Stimulated activated memory B cell treated with anti-CD40 and anti-IgM and Interleukin-4, amounts not matched to agents 10 μg/mL and 1 μg/mL and 100 μg/mL, for 72 hours (primary cell): ENCODE measurements at regions not wholly inside any gene's neighbourhood (a gene's known extent, or its start where the extent isn't known, plus 50 kb on each side); places are given as distances from the start of the nearest gene placed in this dataset.

Experiments used
- ATAC-seq: fragments of 150-1000 bp; cut with Tn5 transposase; 2 replicates; pipeline ENCODE4 v1.10.0; 2021
- H3K27ac Mint-ChIP-seq: one replicate; pipeline ENCODE4 v1.8.0; 2022; ENCODE audit warnings: mild to moderate bottlenecking, mixed read lengths
- H3K27me3 Mint-ChIP-seq: one replicate; pipeline ENCODE4 v1.8.0; 2022; ENCODE audit warnings: mixed read lengths
- H3K36me3 Mint-ChIP-seq: one replicate; pipeline ENCODE4 v1.8.0; 2022; ENCODE audit warnings: mixed read lengths
- H3K4me1 Mint-ChIP-seq: one replicate; pipeline ENCODE4 v1.8.0; 2022; ENCODE audit warnings: mixed read lengths
- H3K4me3 Mint-ChIP-seq: one replicate; pipeline ENCODE4 v1.8.0; 2022; ENCODE audit warnings: mild to moderate bottlenecking, moderate library complexity, mixed read lengths
- H3K9me3 Mint-ChIP-seq: one replicate; pipeline ENCODE4 v1.8.0; 2022; ENCODE audit warnings: mixed read lengths

DNA sequence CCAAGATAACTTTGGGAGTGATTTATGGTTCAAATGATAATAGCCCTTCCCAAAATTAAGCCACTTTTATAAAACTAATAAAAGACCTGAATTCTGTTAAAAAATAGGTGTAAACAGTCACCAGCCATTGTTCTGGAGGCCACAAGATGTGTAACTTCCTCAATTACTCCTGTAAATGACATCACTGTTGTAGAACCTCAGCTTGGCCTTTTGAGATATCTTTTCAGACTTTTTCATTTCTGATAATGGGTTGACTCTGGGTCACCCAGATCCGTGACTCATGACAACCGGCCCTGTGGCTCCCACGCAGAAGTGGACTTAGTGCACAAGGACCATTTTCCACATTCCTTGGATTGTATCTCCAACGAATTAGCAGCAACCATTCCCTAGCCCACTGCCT, 106.6 kb downstream of the DKK1 start:
- Mint-ChIP-seq H3K4me3 (no peak overlapping the region), H3K4me1 (no peaks in the 10 kb centered on the region), H3K36me3 (no peaks in the 10 kb centered on the region), H3K9me3 (no peaks in the 10 kb centered on the region), H3K27ac (no peak overlapping the region), H3K27me3 (no peaks in the 10 kb centered on the region)
- ATAC-seq = no peak

GRCh38 chr10:52423369-52423768, 109.3 kb downstream of the DKK1 start:
- no peaks in the 10 kb centered on the region for H3K9me3 Mint-ChIP-seq
- no peaks in the 10 kb centered on the region for H3K36me3 Mint-ChIP-seq
- ATAC-seq = no peak
- H3K27ac Mint-ChIP-seq = no peak overlapping the region
- no peaks in the 10 kb centered on the region for H3K4me1 Mint-ChIP-seq
- H3K4me3 Mint-ChIP-seq = no peak overlapping the region
- no peaks in the 10 kb centered on the region for H3K27me3 Mint-ChIP-seq

GRCh38 chr10:52424341-52424740, 110.3 kb downstream of the DKK1 start:
- H3K4me1 Mint-ChIP-seq = no peaks in the 10 kb centered on the region
- no peaks in the 10 kb centered on the region for H3K36me3 Mint-ChIP-seq
- H3K27ac Mint-ChIP-seq = no peak overlapping the region
- no peak for ATAC-seq
- H3K27me3 Mint-ChIP-seq = no peaks in the 10 kb centered on the region
- H3K4me3 Mint-ChIP-seq = no peak overlapping the region
- no peaks in the 10 kb centered on the region for H3K9me3 Mint-ChIP-seq

- no peaks in the 10 kb centered on the region for H3K9me3 Mint-ChIP-seq
- ATAC-seq = no peak
- no peaks in the 10 kb centered on the region for H3K27me3 Mint-ChIP-seq
- H3K4me3 Mint-ChIP-seq = no peak overlapping the region
- no peaks in the 10 kb centered on the region for H3K36me3 Mint-ChIP-seq
- H3K27ac Mint-ChIP-seq = no peak overlapping the region
- no peaks in the 10 kb centered on the region for H3K4me1 Mint-ChIP-seq
Observed at GRCh38 chr10:52434734-52435133, 120.7 kb downstream of the DKK1 start.

- no peak for ATAC-seq
Observed at GRCh38 chr10:52436664-52437063, 122.6 kb downstream of the DKK1 start.

GRCh38 chr10:52437205-52437646, 123.1 kb downstream of the DKK1 start:
- ATAC-seq = no peak
- no peak overlapping the region for H3K4me3 Mint-ChIP-seq
- no peaks in the 10 kb centered on the region for H3K36me3 Mint-ChIP-seq
- H3K9me3 Mint-ChIP-seq = no peaks in the 10 kb centered on the region
- H3K4me1 Mint-ChIP-seq = no peaks in the 10 kb centered on the region
- H3K27ac Mint-ChIP-seq = no peak overlapping the region
- H3K27me3 Mint-ChIP-seq = no peaks in the 10 kb centered on the region

More at GRCh38 chr10:52436664-52437063, 122.6 kb downstream of the DKK1 start:
- no peaks in the 10 kb centered on the region for H3K27me3 Mint-ChIP-seq
- H3K27ac Mint-ChIP-seq = no peak overlapping the region
- H3K4me1 Mint-ChIP-seq = no peaks in the 10 kb centered on the region
- no peaks in the 10 kb centered on the region for H3K36me3 Mint-ChIP-seq
- H3K9me3 Mint-ChIP-seq = no peaks in the 10 kb centered on the region
- no peak overlapping the region for H3K4me3 Mint-ChIP-seq

- Mint-ChIP-seq H3K9me3 (no peaks in the 10 kb centered on the region), H3K36me3 (no peaks in the 10 kb centered on the region), H3K4me1 (no peaks in the 10 kb centered on the region), H3K4me3 (no peak overlapping the region), H3K27ac (no peak overlapping the region), H3K27me3 (no peaks in the 10 kb centered on the region)
- ATAC-seq = no peak
Observed at GRCh38 chr10:52438119-52438518, 124.0 kb downstream of the DKK1 start.

DNA sequence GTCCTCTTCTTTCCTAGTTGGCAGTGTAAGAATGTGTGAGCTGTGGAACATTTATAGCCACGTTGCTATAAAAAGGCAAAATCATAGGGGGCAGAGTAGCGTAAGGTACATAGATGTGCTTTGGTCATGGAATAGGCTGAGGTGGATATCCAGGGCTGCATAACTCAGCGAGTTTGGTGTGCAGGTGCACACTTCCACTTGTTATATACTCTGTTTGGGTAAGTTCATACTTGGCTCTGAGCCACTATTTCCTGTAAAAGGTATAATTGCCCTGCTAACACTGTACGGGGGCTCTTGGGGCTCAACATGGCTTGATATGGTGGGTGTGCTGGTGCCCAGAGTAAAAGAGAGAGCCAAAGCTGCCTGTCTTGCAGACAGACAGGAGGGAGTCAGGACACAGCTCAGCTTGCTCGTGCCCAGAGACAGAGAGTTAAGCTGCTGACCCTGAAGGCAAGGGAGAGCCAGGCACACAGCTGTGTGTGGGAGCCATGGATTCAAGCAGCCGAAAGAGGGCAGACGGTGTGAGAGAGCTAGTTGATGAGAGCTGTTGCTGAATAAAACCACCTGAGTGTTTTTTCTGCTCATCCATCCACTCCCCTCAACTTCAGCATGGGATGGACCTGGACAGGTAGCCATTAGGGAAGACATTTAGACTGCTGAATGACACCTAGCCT, 126.7 kb downstream of the DKK1 start:
- no peak for ATAC-seq
- no peaks in the 10 kb centered on the region for H3K27me3 Mint-ChIP-seq
- no peaks in the 10 kb centered on the region for H3K9me3 Mint-ChIP-seq
- no peaks in the 10 kb centered on the region for H3K4me1 Mint-ChIP-seq
- H3K27ac Mint-ChIP-seq = no peak overlapping the region
- no peaks in the 10 kb centered on the region for H3K36me3 Mint-ChIP-seq
- no peak overlapping the region for H3K4me3 Mint-ChIP-seq

DNA sequence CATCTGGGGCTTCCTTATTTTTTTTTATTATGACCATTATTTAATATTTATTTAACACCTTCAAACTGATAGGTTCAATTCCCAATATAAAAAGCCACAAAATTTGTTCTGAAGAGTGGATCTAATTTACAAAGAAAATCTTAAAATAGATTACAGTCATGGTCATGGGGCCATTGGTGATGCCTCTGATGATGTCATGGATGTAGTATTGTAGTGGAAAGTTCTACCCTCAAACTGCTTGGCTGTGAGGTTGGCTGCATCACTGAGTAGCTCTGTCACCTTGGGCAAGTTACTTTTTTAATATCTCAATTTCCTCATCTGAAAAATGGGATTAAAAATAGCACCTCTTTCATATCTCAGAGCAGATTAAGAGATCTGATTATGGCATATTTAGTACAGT, 128.5 kb downstream of the DKK1 start:
- Mint-ChIP-seq H3K4me3 (no peak overlapping the region), H3K9me3 (no peaks in the 10 kb centered on the region), H3K4me1 (no peaks in the 10 kb centered on the region), H3K27ac (no peak overlapping the region), H3K27me3 (no peaks in the 10 kb centered on the region), H3K36me3 (no peaks in the 10 kb centered on the region)
- no peak for ATAC-seq

GRCh38 chr10:52443419-52444388, 129.6 kb downstream of the DKK1 start:
- Mint-ChIP-seq H3K9me3 (no peaks in the 10 kb centered on the region), H3K4me3 (no peak overlapping the region), H3K27me3 (no peaks in the 10 kb centered on the region), H3K27ac (no peak overlapping the region), H3K4me1 (no peaks in the 10 kb centered on the region), H3K36me3 (no peaks in the 10 kb centered on the region)
- ATAC-seq = no peak

- Mint-ChIP-seq H3K4me3 (no peak overlapping the region), H3K36me3 (no peaks in the 10 kb centered on the region), H3K9me3 (no peaks in the 10 kb centered on the region), H3K4me1 (no peaks in the 10 kb centered on the region), H3K27ac (no peak overlapping the region), H3K27me3 (no peaks in the 10 kb centered on the region)
- ATAC-seq = no peak
Observed at GRCh38 chr10:52446391-52446790, 132.3 kb downstream of the DKK1 start.

DNA sequence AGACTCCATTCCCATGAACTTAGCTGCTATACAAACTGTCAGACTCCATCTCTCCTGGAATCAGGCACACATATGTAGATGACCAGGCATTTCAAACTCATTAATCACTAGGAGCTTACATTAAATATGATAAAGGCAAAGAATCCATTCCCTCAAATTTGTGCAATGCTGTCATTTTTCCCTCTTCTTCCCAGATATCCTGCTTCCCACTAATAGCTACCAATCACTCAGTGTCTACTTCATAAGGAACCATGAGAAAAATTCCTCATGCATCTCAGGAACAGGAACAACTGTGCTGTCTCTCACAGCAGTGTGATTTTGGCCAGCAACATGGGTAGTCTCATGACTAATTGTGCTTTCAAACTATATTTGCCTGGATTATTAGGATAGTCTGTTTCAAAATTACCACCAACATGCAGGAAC, 133.9 kb downstream of the DKK1 start:
- no peak for ATAC-seq
- Mint-ChIP-seq H3K9me3 (no peaks in the 10 kb centered on the region), H3K4me1 (no peaks in the 10 kb centered on the region), H3K36me3 (no peaks in the 10 kb centered on the region), H3K4me3 (no peak overlapping the region), H3K27ac (no peak overlapping the region), H3K27me3 (no peaks in the 10 kb centered on the region)

GRCh38 chr10:52450762-52451291, 136.7 kb downstream of the DKK1 start:
- Mint-ChIP-seq H3K9me3 (no peaks in the 10 kb centered on the region), H3K27me3 (no peaks in the 10 kb centered on the region), H3K4me1 (no peaks in the 10 kb centered on the region), H3K36me3 (no peaks in the 10 kb centered on the region), H3K4me3 (no peak overlapping the region), H3K27ac (no peak overlapping the region)
- no peak for ATAC-seq

GRCh38 chr10:52451817-52452216, 137.7 kb downstream of the DKK1 start:
- no peaks in the 10 kb centered on the region for H3K36me3 Mint-ChIP-seq
- H3K27ac Mint-ChIP-seq = no peak overlapping the region
- no peak for ATAC-seq
- H3K4me3 Mint-ChIP-seq = no peak overlapping the region
- no peaks in the 10 kb centered on the region for H3K27me3 Mint-ChIP-seq
- no peaks in the 10 kb centered on the region for H3K4me1 Mint-ChIP-seq
- H3K9me3 Mint-ChIP-seq = no peaks in the 10 kb centered on the region

- no peak for ATAC-seq
- no peaks in the 10 kb centered on the region for H3K27me3 Mint-ChIP-seq
- no peaks in the 10 kb centered on the region for H3K9me3 Mint-ChIP-seq
- H3K4me3 Mint-ChIP-seq = no peak overlapping the region
- H3K27ac Mint-ChIP-seq = no peak overlapping the region
- H3K4me1 Mint-ChIP-seq = no peaks in the 10 kb centered on the region
- H3K36me3 Mint-ChIP-seq = no peaks in the 10 kb centered on the region
Observed at GRCh38 chr10:52452600-52453493, 138.8 kb downstream of the DKK1 start.
